ENCODE measurements at regions not wholly inside any gene's neighbourhood (a gene's known extent, or its start where the extent isn't known, plus 50 kb on each side); places are given as distances from the start of the nearest gene placed in this dataset.
"Not testable (repeated sequence)": the region's sequence is repeated elsewhere in the genome, so short reads cannot be mapped to it uniquely, and the experiment has no call there.

DNA sequence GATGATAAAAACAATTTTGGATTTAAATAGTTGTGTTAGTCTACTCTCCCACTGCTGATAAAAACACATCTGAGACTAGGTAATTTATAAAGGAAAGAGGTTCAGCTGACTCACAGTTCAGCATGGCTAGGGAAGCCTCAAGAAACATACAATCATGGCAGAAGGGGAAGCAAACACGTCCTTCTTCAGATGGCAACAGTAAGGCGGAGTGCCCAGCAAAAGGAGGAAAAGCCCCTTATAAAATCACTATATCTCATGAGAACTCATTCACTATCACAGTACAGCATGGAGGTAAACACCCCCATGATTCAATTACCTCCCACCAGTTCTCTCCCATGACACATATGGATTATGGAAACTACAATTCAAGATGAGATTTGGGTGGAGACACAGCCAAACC lies 632.1 kb downstream of the SLC16A7 start:
- no peaks in the 10 kb centered on the region for H3K9me3 ChIP-seq
- TF ChIP-seq, protein P1, sequence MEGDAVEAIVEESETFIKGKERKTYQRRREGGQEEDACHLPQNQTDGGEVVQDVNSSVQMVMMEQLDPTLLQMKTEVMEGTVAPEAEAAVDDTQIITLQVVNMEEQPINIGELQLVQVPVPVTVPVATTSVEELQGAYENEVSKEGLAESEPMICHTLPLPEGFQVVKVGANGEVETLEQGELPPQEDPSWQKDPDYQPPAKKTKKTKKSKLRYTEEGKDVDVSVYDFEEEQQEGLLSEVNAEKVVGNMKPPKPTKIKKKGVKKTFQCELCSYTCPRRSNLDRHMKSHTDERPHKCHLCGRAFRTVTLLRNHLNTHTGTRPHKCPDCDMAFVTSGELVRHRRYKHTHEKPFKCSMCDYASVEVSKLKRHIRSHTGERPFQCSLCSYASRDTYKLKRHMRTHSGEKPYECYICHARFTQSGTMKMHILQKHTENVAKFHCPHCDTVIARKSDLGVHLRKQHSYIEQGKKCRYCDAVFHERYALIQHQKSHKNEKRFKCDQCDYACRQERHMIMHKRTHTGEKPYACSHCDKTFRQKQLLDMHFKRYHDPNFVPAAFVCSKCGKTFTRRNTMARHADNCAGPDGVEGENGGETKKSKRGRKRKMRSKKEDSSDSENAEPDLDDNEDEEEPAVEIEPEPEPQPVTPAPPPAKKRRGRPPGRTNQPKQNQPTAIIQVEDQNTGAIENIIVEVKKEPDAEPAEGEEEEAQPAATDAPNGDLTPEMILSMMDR (IDR thresholded peaks at IDR 0.05) = no peak
- H3K4me1 ChIP-seq (ENCODE audit: control insufficient read depth in 1 of 2, insufficient read depth in 1 of 2, low read depth in 1 of 2, low read length in 1 of 2) = no peaks in the 10 kb centered on the region
- H3K4me3 ChIP-seq (ENCODE audit: low read depth in 1 of 2, low read length in 1 of 2) = no peak overlapping the region
- no peaks in the 10 kb centered on the region for H3K27me3 ChIP-seq
- no peaks in the 10 kb centered on the region for H3K36me3 ChIP-seq
- H3K27ac ChIP-seq = no peak overlapping the region

DNA sequence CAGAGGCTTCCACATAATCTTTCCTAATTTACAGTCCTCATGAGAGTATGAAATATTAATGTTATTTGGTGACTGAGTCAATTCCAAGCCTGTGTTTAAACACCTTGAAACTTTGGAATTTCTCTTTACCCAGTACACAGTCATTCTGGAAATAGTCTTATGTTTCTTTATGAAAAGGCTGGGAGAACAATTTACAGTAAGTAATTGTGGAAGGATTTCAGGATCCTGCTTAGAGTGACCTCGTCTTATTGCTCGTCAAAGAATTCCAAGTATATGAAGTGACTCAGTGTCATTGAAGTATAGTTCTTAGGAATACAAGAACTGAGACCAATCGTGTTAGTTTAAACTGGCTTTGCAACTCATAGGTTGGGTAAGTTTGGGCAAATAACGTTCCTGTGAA lies 634.2 kb downstream of the SLC16A7 start:
- Histone ChIP-seq H3K27ac (no peak overlapping the region), H3K4me3 (ENCODE audit: low read depth in 1 of 2, low read length in 1 of 2) (no peak overlapping the region), H3K36me3 (no peaks in the 10 kb centered on the region), H3K4me1 (ENCODE audit: control insufficient read depth in 1 of 2, insufficient read depth in 1 of 2, low read depth in 1 of 2, low read length in 1 of 2) (no peaks in the 10 kb centered on the region), H3K9me3 (no peaks in the 10 kb centered on the region), H3K27me3 (no peaks in the 10 kb centered on the region)
- TF ChIP-seq, protein P1 (IDR thresholded peaks at IDR 0.05) = no peak

DNA sequence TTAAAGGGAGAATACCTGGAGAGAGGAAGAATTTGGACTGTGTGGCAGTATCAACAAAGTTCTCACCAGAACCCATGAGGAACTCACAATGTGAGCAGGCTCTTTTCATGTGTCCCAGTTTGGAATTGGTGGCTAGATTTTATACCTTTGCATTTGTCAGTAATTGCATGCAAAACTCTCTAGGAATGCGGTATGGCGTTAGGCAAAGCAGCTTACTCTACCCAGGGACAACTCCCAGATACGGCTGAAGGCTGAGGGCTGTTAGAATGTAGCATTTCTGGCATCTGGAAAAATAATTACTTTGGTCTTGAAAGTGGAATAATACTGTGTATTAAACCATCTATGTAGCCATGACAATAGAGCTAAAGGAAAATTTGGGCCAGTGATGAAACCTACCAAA lies 635.5 kb downstream of the SLC16A7 start:
- Histone ChIP-seq H3K36me3 (no peaks in the 10 kb centered on the region), H3K9me3 (no peaks in the 10 kb centered on the region), H3K27ac (no peak overlapping the region), H3K4me3 (ENCODE audit: low read depth in 1 of 2, low read length in 1 of 2) (no peak overlapping the region), H3K4me1 (ENCODE audit: control insufficient read depth in 1 of 2, insufficient read depth in 1 of 2, low read depth in 1 of 2, low read length in 1 of 2) (no peaks in the 10 kb centered on the region), H3K27me3 (no peaks in the 10 kb centered on the region)
- TF ChIP-seq, protein P1 (IDR thresholded peaks at IDR 0.05) = no peak

DNA sequence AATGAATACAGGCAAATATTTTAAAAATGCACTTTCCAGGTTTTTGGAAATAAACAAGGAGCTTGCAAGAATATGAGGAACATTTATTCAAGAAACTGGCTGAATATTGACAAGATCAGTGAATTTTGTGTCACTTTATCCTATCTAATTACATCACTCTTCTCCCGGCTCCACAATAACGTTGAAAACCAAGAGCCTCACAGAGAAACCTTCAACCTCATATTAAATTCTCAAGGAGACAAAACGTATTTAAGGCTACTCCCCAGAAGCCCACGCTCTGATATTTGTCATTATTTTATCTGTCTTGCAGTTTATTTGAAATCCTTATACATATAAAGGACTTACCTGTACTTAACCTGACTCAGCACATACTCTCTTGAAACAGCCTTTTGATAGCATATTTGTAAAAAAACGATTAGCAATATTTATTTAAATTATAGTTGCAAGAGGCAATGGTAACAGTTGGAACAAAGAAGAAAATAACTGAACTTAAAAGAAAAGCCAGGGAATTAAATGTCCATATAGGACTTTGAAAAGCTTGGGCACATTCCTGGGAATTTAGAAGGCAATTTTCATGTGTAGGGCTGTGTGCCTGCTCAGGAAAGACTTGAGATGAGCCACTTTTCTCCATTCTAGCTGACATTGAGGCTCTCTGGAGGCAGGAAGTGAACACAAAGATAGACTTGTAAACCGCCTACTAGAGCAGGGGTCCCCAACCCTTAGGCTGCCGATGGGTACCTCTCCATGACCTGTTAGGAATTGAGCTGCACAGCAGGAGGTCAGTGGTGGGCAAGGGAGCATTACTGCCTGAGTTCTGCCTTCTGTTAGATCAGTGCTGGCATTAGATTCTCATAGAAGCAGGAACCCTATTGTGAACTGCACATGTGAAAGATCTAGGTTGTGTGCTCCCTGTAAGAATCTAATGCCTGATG lies 636.4 kb downstream of the SLC16A7 start:
- Histone ChIP-seq H3K4me1 (ENCODE audit: control insufficient read depth in 1 of 2, insufficient read depth in 1 of 2, low read depth in 1 of 2, low read length in 1 of 2) (no peaks in the 10 kb centered on the region), H3K27me3 (no peaks in the 10 kb centered on the region), H3K27ac (no peak overlapping the region), H3K9me3 (no peaks in the 10 kb centered on the region), H3K36me3 (no peaks in the 10 kb centered on the region), H3K4me3 (ENCODE audit: low read depth in 1 of 2, low read length in 1 of 2) (no peak overlapping the region)
- TF ChIP-seq, protein P1 (IDR thresholded peaks at IDR 0.05) = no peak

DNA sequence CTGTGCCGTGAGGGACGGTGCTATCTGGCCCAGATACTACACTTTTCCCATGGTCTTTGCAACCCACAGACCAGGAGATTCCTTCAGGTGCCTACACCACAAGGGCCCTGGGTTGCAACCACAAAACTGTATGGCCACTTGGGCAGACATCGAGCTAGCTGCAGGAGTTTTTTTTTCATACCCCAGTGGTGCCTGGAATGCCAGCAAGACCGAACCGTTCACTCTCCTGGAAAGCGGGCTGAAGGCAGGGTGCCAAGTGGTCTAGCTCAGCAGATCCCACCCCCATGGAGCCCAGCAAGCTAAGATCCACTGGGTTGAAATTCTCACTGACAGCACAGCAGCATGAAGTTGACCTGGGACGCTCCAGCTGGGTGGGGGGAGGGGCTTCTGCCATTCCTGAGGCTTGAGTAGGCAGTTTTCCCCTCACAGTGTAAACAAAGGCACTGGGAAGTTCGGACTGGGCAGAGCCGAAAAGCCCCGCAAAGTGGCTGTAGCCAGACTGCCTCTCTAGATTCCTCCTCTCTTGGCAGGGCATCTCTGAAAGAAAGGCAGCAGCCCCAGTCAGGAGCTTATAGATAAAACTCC lies 638.9 kb downstream of the SLC16A7 start:
- H3K9me3 ChIP-seq; H3K27ac ChIP-seq; H3K4me3 ChIP-seq (ENCODE audit: low read depth in 1 of 2, low read length in 1 of 2); H3K27me3 ChIP-seq; H3K36me3 ChIP-seq; H3K4me1 ChIP-seq (ENCODE audit: control insufficient read depth in 1 of 2, insufficient read depth in 1 of 2, low read depth in 1 of 2, low read length in 1 of 2): not testable (repeated sequence)

DNA sequence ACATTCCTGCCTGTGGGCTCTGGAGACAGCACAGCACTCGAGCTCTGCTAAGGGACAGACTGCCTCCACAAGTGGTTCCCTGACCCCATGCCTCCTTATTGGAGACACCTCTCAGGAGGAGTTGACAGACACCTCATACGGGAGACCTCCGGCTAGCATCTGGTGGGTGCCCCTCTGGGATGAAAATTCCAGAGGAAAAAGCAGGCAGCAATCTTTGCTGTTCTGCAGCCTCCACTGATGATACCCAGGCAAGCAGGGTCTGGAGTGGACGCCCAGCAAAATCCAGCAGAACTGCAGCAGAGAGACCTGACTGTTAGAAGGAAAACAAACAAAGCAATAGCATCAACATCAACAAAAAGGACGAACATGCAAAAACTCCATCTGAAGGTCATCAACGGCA lies 639.4 kb downstream of the SLC16A7 start:
- TF ChIP-seq, protein P1 (IDR thresholded peaks at IDR 0.05) = no peak

DNA sequence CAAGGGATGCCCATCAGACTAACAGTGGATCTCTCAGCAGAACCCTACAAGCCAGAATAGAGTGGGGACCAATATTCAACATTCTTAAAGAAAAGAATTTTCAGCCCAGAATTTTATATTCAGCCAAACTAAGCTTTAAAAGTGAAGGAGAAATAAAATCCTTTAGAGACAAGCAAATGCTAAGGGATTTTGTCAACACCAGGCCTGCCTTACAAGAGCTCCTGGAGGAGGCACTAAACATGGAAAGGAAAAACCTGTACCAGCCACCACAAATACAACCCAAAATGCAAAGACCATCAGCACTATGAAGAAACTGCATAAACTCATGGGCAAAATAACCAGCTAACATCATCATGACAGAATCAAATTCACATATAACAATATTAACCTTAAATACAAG lies 640.6 kb downstream of the SLC16A7 start:
- H3K27ac ChIP-seq; H3K27me3 ChIP-seq; H3K4me3 ChIP-seq (ENCODE audit: low read depth in 1 of 2, low read length in 1 of 2); H3K36me3 ChIP-seq; H3K4me1 ChIP-seq (ENCODE audit: control insufficient read depth in 1 of 2, insufficient read depth in 1 of 2, low read depth in 1 of 2, low read length in 1 of 2); H3K9me3 ChIP-seq: not testable (repeated sequence)

More for the DNA sequence above, 639.4 kb downstream of the SLC16A7 start:
- Histone ChIP-seq H3K27me3 (no peaks in the 10 kb centered on the region), H3K36me3 (no peaks in the 10 kb centered on the region), H3K9me3 (no peaks in the 10 kb centered on the region), H3K4me3 (ENCODE audit: low read depth in 1 of 2, low read length in 1 of 2) (no peak overlapping the region), H3K4me1 (ENCODE audit: control insufficient read depth in 1 of 2, insufficient read depth in 1 of 2, low read depth in 1 of 2, low read length in 1 of 2) (no peaks in the 10 kb centered on the region), H3K27ac (no peak overlapping the region)

Measured in neutrophil (primary cell).